Tibial nerve (tissue), 4 donors: ENCODE measurements at regions not wholly inside any gene's neighbourhood (a gene's known extent, or its start where the extent isn't known, plus 50 kb on each side); places are given as distances from the start of the nearest gene placed in this dataset.

ENCODE experiments used
- EP300 ChIP-seq, 2 donors: sonication (generic); formaldehyde crosslinking; IDR thresholded peaks; one replicate each; pipeline ENCODE4 v1.6.1; 2017; ENCODE audit warnings: antibody characterized with exemption in 2 of 2, mild to moderate bottlenecking in 1 of 2
- POLR2A ChIP-seq, 2 donors: fragments of 450-650 bp; IDR thresholded peaks; one replicate each; pipeline ENCODE4 v1.6.1; 2017; ENCODE audit warnings: antibody characterized with exemption in 2 of 2, mild to moderate bottlenecking in 2 of 2, moderate library complexity in 2 of 2
- TF ChIP-seq, protein P1 (sequence below), 5 experiments: fragments of 200-600 bp in 3 of 5; fragments of 450-650 bp in 2 of 5; sonication (generic) in 3 of 5; IDR thresholded peaks; one replicate each; pipeline ENCODE4 v1.5.1; 2016 to 2019; ENCODE audit warnings: antibody characterized with exemption in 5 of 5, mild to moderate bottlenecking in 3 of 5, moderate library complexity in 2 of 5

DNA sequence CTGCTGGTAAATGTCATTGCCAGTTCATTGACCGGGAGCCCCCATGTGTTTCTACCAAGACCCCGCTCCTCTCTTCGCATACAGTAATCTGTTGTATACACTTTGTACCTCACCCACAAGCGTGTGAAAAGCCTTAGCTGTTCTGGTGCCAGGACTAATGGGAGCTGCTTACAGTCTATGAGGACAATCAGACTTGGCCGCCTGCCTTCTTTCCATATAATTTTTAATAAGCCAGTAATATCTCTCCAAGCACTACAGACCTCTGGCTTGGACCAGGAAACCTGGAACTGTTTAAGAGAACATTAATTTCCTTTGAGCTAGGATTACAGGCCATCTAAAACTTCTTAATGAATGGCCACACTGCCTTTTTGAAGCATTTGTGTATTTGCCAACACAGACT lies 149.7 kb upstream of the MSX1 start:
- TF ChIP-seq, protein P1, sequence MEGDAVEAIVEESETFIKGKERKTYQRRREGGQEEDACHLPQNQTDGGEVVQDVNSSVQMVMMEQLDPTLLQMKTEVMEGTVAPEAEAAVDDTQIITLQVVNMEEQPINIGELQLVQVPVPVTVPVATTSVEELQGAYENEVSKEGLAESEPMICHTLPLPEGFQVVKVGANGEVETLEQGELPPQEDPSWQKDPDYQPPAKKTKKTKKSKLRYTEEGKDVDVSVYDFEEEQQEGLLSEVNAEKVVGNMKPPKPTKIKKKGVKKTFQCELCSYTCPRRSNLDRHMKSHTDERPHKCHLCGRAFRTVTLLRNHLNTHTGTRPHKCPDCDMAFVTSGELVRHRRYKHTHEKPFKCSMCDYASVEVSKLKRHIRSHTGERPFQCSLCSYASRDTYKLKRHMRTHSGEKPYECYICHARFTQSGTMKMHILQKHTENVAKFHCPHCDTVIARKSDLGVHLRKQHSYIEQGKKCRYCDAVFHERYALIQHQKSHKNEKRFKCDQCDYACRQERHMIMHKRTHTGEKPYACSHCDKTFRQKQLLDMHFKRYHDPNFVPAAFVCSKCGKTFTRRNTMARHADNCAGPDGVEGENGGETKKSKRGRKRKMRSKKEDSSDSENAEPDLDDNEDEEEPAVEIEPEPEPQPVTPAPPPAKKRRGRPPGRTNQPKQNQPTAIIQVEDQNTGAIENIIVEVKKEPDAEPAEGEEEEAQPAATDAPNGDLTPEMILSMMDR (IDR thresholded peaks at IDR 0.05): no peak
- TF ChIP-seq POLR2A (IDR thresholded peaks at IDR 0.05) (no peak), EP300 (IDR thresholded peaks at IDR 0.05) (no peak)
